ENCODE measurements at regions not wholly inside any gene's neighbourhood (a gene's known extent, or its start where the extent isn't known, plus 50 kb on each side); places are given as distances from the start of the nearest gene placed in this dataset.

- no peak for TF ChIP-seq CTCF (IDR thresholded peaks at IDR 0.05)
- no peak for TF ChIP-seq EP300 (IDR thresholded peaks at IDR 0.05; ENCODE audit: low read depth)
- no peak for TF ChIP-seq POLR2AphosphoS5 (IDR thresholded peaks at IDR 0.05)
- TF ChIP-seq POLR2A (IDR thresholded peaks at IDR 0.05), result no peak
Measured at GRCh38 chr14:84237881-84238280, 1292.1 kb upstream of the FLRT2 start.

Data from transverse colon (tissue), 4 donors.